Sigmoid colon (tissue), 6 donors: ENCODE measurements at regions not wholly inside any gene's neighbourhood (a gene's known extent, or its start where the extent isn't known, plus 50 kb on each side); places are given as distances from the start of the nearest gene placed in this dataset.

ENCODE experiments used
- DNase-seq: peaks from one replicate; pipeline ENCODE4 v3.0.0-alpha.2; 2019
- H3K27ac ChIP-seq, 4 donors: fragments of 200-600 bp; sonication (generic); one replicate each; pipeline ENCODE4 v1.5.1; 2016 to 2019; ENCODE audit warnings: mild to moderate bottlenecking in 1 of 4
- H3K27me3 ChIP-seq, 3 donors: fragments of 200-600 bp; sonication (generic); one replicate each; pipeline ENCODE4 v1.5.1; 2019; ENCODE audit warnings: mild to moderate bottlenecking in 1 of 3
- H3K36me3 ChIP-seq, 4 donors: fragments of 200-600 bp; sonication (generic); one replicate each; pipeline ENCODE4 v1.5.1; 2016 to 2019
- H3K4me1 ChIP-seq, 4 donors: fragments of 200-600 bp; sonication (generic); one replicate each; pipeline ENCODE4 v1.5.1; 2017 to 2019
- H3K4me3 ChIP-seq, 4 donors: fragments of 200-600 bp; sonication (generic); one replicate each; pipeline ENCODE4 v1.5.1; 2017 to 2019; ENCODE audit warnings: mild to moderate bottlenecking in 2 of 4, moderate library complexity in 1 of 4
- H3K9me3 ChIP-seq, 4 donors: fragments of 200-600 bp in 3 of 4; sonication (generic) in 3 of 4; one replicate each; pipeline versions ENCODE4 v1.5.1 to v1.6.1; 2013 to 2019
- CTCF ChIP-seq, 4 experiments: fragments of 450-650 bp in 3 of 4; fragments of 200-600 bp in 1 of 4; IDR thresholded peaks; one replicate each; pipeline ENCODE4 v1.5.1; 2016 to 2019; ENCODE audit warnings: antibody characterized with exemption in 4 of 4, mild to moderate bottlenecking in 3 of 4, moderate library complexity in 2 of 4
- EP300 ChIP-seq, 4 donors: sonication (generic); formaldehyde crosslinking; IDR thresholded peaks; one replicate each; pipeline ENCODE4 v1.6.1; 2017; ENCODE audit warnings: antibody characterized with exemption in 4 of 4
- POLR2A ChIP-seq, 2 donors: fragments of 450-650 bp; IDR thresholded peaks; one replicate each; pipeline ENCODE4 v1.6.1; 2016; ENCODE audit warnings: antibody characterized with exemption in 2 of 2, mild to moderate bottlenecking in 2 of 2, moderate library complexity in 2 of 2
- POLR2AphosphoS5 ChIP-seq, 4 donors: sonication (generic); formaldehyde crosslinking; IDR thresholded peaks; one replicate each; pipeline ENCODE4 v1.6.1; 2017; ENCODE audit warnings: antibody characterized with exemption in 4 of 4
- WGBS, 2 donors: extraction: QIAGEN DNeasy Blood & Tissue Kit; methylation state at CpG; one replicate each; pipeline ENCODE4 v1.1.7; 2013; 5-methylcytosine and 5-hydroxymethylcytosine counted together
- intact Hi-C: fragments of 100-400 bp; cut with DNase I; formaldehyde crosslinking; loops from one replicate; pipeline ENCODE4 v1.15.1; 2023
- donor health status: healthy with polysubstance abuse.
- donor health status: healthy.

- no peak overlapping the region for H3K27ac ChIP-seq
- no peaks in the 10 kb centered on the region for H3K9me3 ChIP-seq
- H3K27me3 ChIP-seq: no peaks in the 10 kb centered on the region
- H3K4me1 ChIP-seq: no peaks in the 10 kb centered on the region
- no peaks in the 10 kb centered on the region for H3K36me3 ChIP-seq
- 24 to 50% methylated on average over 3 of the region's 3 CpGs for whole genome bisulfite sequencing, 2 donors
- TF ChIP-seq CTCF (IDR thresholded peaks at IDR 0.05) (no peak), POLR2AphosphoS5 (IDR thresholded peaks at IDR 0.05) (no peak), EP300 (IDR thresholded peaks at IDR 0.05) (no peak), POLR2A (IDR thresholded peaks at IDR 0.05) (no peak)
- no peak overlapping the region for H3K4me3 ChIP-seq
- intact Hi-C loops: no loop called here
- DNase-seq: no peak
Observed at GRCh38 chr2:188734691-188735090, 239.5 kb upstream of the COL3A1 start.

- H3K9me3 ChIP-seq: no peaks in the 10 kb centered on the region
- no peaks in the 10 kb centered on the region for H3K36me3 ChIP-seq
- no peaks in the 10 kb centered on the region for H3K27me3 ChIP-seq
- H3K27ac ChIP-seq: no peak overlapping the region
- intact Hi-C loops: no loop called here
- no peak for TF ChIP-seq POLR2AphosphoS5 (IDR thresholded peaks at IDR 0.05)
- no peak for TF ChIP-seq CTCF (IDR thresholded peaks at IDR 0.05)
- no peak for TF ChIP-seq EP300 (IDR thresholded peaks at IDR 0.05)
- no peak for TF ChIP-seq POLR2A (IDR thresholded peaks at IDR 0.05)
- H3K4me1 ChIP-seq: no peaks in the 10 kb centered on the region
- DNase-seq: no peak
- no peak overlapping the region for H3K4me3 ChIP-seq
Observed at GRCh38 chr2:188746727-188747126, 227.4 kb upstream of the COL3A1 start.

- intact Hi-C loops: no loop called here
- H3K27ac ChIP-seq: no peak overlapping the region
- H3K36me3 ChIP-seq: no peaks in the 10 kb centered on the region
- H3K4me1 ChIP-seq: no peaks in the 10 kb centered on the region
- 49 to 68% methylated on average over 2 of the region's 2 CpGs for WGBS, 2 donors
- H3K9me3 ChIP-seq: peaks cover 0 to 5% (median 2%) of the 10 kb centered on the region in 4 donors
- TF ChIP-seq EP300 (IDR thresholded peaks at IDR 0.05): no peak
- TF ChIP-seq CTCF (IDR thresholded peaks at IDR 0.05): no peak
- TF ChIP-seq POLR2A (IDR thresholded peaks at IDR 0.05): no peak
- no peak for TF ChIP-seq POLR2AphosphoS5 (IDR thresholded peaks at IDR 0.05)
- no peak for DNase-seq
- no peaks in the 10 kb centered on the region for H3K27me3 ChIP-seq
- no peak overlapping the region for H3K4me3 ChIP-seq
Observed at GRCh38 chr2:188751816-188752215, 222.4 kb upstream of the COL3A1 start.

- peaks cover 0 to 5% (median 2%) of the 10 kb centered on the region in 4 donors for H3K9me3 ChIP-seq
- WGBS, 2 donors: 88 to 94% methylated on average over 1 of the region's 1 CpG
- intact Hi-C loops: no loop called here
- H3K27me3 ChIP-seq: no peaks in the 10 kb centered on the region
- no peak for DNase-seq
- no peak overlapping the region for H3K27ac ChIP-seq
- no peak overlapping the region for H3K4me3 ChIP-seq
- no peaks in the 10 kb centered on the region for H3K4me1 ChIP-seq
- TF ChIP-seq POLR2A (IDR thresholded peaks at IDR 0.05): no peak
- no peak for TF ChIP-seq CTCF (IDR thresholded peaks at IDR 0.05)
- no peak for TF ChIP-seq POLR2AphosphoS5 (IDR thresholded peaks at IDR 0.05)
- no peak for TF ChIP-seq EP300 (IDR thresholded peaks at IDR 0.05)
- no peaks in the 10 kb centered on the region for H3K36me3 ChIP-seq
Observed at GRCh38 chr2:188752311-188752710, 221.9 kb upstream of the COL3A1 start.

- DNase-seq: no peak
- TF ChIP-seq CTCF (IDR thresholded peaks at IDR 0.05) (no peak), POLR2AphosphoS5 (IDR thresholded peaks at IDR 0.05) (no peak), EP300 (IDR thresholded peaks at IDR 0.05) (no peak)
- H3K27ac ChIP-seq: no peak overlapping the region
- H3K27me3 ChIP-seq: no peaks in the 10 kb centered on the region
- intact Hi-C loops: no loop called here
- H3K4me3 ChIP-seq: no peak overlapping the region
- H3K36me3 ChIP-seq: no peaks in the 10 kb centered on the region
- WGBS, 2 donors: 86 to 88% methylated on average over 2 of the region's 2 CpGs
- no peaks in the 10 kb centered on the region for H3K4me1 ChIP-seq
- H3K9me3 ChIP-seq: no peaks in the 10 kb centered on the region
Observed at GRCh38 chr2:188762151-188762550, 212.0 kb upstream of the COL3A1 start.
